Nephron progenitor cell (in vitro differentiated cells): ENCODE measurements at regions not wholly inside any gene's neighbourhood (a gene's known extent, or its start where the extent isn't known, plus 50 kb on each side); places are given as distances from the start of the nearest gene placed in this dataset.
A peak's percentile ranks its signal among the peaks of the same experiment; 100 is the strongest.

Experiments
- DNase-seq: peaks from one replicate; pipeline ENCODE4 v3.0.0; 2021
- H3K27ac Mint-ChIP-seq: 2 replicates; pipeline ENCODE4 v1.8.0; 2021; ENCODE audit warnings: mild to moderate bottlenecking, moderate library complexity, mixed read lengths
- H3K27me3 Mint-ChIP-seq: 2 replicates; pipeline ENCODE4 v1.8.0; 2021; ENCODE audit warnings: mild to moderate bottlenecking, low read depth, mixed read lengths; ENCODE audit not compliant: poor library complexity
- H3K36me3 Mint-ChIP-seq: 2 replicates; pipeline ENCODE4 v1.8.0; 2021; ENCODE audit warnings: low read depth, mixed read lengths
- H3K4me1 Mint-ChIP-seq: 2 replicates; pipeline ENCODE4 v1.8.0; 2021; ENCODE audit warnings: mixed read lengths
- H3K4me3 Mint-ChIP-seq: 2 replicates; pipeline ENCODE4 v1.8.0; 2021; ENCODE audit warnings: mild to moderate bottlenecking, moderate library complexity, mixed read lengths
- H3K9me3 Mint-ChIP-seq: 2 replicates; pipeline ENCODE4 v1.8.0; 2021; ENCODE audit warnings: mild to moderate bottlenecking, moderate library complexity, mixed read lengths
- TF ChIP-seq, protein P1 (sequence below): fragments of 200-600 bp; sonication (generic); IDR thresholded peaks from 2 replicates; pipeline ENCODE4 v1.5.0; 2021; ENCODE audit warnings: antibody characterized with exemption

DNA sequence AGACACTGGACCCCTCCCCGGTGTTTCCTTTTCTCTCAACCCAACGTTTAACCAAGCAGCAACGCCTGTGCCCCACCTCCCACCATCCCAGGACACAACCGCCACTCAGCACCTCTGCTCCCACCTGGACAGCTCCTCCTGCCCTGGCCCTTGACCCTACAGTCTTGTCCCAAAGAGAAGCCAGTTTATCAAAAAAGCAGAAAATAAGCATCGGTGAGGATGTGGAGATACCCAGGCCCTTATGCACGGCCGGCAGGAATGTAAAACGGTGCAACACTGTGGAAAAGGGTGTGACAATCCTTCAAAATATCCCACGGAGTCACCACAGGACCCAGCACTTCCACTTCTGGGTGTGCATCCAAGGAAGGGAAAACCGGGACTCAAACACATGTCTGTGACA, 176.2 kb upstream of the RNF32 start:
- DNase-seq, result no peak
- Mint-ChIP-seq H3K27me3 (peaks cover 9% of the 10 kb centered on the region), H3K36me3 (no peaks in the 10 kb centered on the region), H3K4me3 (no peak overlapping the region), H3K9me3 (no peaks in the 10 kb centered on the region), H3K27ac (no peak overlapping the region), H3K4me1 (peaks cover 38% of the 10 kb centered on the region)
- TF ChIP-seq, protein P1, sequence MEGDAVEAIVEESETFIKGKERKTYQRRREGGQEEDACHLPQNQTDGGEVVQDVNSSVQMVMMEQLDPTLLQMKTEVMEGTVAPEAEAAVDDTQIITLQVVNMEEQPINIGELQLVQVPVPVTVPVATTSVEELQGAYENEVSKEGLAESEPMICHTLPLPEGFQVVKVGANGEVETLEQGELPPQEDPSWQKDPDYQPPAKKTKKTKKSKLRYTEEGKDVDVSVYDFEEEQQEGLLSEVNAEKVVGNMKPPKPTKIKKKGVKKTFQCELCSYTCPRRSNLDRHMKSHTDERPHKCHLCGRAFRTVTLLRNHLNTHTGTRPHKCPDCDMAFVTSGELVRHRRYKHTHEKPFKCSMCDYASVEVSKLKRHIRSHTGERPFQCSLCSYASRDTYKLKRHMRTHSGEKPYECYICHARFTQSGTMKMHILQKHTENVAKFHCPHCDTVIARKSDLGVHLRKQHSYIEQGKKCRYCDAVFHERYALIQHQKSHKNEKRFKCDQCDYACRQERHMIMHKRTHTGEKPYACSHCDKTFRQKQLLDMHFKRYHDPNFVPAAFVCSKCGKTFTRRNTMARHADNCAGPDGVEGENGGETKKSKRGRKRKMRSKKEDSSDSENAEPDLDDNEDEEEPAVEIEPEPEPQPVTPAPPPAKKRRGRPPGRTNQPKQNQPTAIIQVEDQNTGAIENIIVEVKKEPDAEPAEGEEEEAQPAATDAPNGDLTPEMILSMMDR, result no peak

DNA sequence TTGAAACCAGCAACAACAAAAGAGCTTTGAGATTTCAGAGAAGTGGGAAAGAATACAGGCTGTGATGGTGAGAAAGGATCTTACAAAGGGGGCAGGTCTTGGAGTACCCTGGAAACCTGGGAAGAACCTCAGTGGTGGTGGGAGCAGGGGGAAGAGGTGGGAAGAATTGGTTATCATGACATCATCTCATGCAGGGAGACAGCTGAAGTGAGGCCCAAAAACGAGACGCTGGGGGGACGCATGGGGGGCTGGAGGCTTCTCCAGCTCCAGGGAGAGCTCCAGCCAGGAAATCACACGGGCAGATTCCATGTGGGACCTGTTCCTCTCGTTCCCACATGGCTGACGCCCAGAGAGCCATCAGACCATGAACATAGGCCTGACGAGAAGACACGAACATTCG, 177.3 kb upstream of the RNF32 start:
- Mint-ChIP-seq H3K36me3 (no peaks in the 10 kb centered on the region), H3K27me3 (peaks cover 15% of the 10 kb centered on the region), H3K4me3 (no peak overlapping the region), H3K9me3 (no peaks in the 10 kb centered on the region), H3K4me1 (peaks cover 38% of the 10 kb centered on the region), H3K27ac (no peak overlapping the region)
- no peak for DNase-seq
- TF ChIP-seq, protein P1, result no peak

DNA sequence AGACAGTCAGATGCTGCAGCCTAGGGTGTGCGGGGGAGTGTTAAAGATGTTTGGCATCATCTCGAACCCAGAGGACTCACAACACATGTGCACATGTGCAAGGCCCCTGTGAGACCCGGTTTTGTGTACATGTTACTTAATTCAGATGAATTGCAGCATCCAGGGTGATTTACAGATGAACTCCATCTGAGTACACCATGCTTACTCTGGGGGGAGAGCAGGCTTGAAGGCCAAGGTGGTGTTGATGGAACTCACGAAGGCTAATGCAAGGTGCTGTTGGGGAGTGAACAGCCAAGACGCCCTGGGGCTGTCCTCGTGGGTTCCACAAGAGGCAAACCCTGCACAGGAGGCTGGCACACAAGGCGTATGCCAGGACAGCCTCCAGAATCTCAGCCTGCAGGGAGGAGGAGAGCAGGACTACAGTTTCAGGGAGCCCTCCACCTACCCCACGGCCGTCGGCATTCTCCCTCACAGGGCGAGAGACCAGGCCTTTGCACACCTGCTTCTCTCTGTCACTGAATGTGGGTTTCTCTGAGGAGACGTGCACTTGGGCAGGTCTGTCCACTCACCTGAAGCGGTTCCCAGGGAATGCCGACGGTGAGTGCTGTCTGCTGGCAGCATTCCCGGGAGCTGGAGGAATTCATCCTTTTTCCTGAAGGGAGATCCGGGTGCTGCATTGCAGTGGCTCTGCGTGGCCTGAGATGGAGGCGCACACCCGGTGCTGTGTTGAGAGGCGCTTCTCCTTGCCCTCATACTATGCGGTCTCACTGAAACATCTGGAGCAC, 178.5 kb upstream of the RNF32 start:
- no peak overlapping the region for H3K27ac Mint-ChIP-seq

DNA sequence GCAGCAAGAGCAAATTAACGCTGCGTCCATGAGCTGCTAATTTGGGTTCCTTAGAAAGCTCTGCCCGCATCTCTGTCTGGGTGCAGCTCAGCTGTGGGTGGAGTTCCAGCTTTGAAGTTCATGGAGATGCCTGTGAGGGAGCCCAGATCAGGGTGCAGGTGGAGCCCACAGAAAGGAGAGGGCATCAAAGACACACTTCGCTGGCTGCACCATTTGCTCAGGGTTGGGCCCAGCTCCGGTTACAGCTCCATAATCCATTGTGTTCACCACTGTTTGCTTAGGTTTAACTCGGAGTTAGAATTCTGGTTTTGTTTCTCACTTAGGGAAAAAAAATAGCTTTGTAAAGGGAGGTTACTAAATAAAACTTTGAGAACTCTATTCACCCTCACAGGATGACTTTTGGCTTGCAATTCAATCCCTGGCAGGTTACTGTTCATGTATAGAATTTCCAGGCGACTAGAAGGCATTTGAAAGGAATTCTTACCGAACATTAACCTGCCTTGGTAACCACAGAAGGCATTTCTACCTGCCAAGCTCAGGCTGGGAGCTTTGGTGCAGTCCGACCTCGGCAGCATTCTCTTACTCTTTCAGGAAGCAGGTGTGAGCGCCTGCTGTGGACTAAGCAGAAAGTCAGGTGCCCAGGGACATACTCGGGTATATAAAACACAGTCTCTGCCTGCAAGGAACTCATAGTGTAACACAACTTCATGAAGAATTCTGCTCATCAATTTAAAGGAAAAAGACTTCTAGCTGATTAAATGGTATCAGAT, 179.5 kb upstream of the RNF32 start:
- no peaks in the 10 kb centered on the region for H3K36me3 Mint-ChIP-seq
- H3K27me3 Mint-ChIP-seq, result peaks cover 13% of the 10 kb centered on the region
- no peak overlapping the region for H3K27ac Mint-ChIP-seq
- no peaks in the 10 kb centered on the region for H3K9me3 Mint-ChIP-seq
- peak; percentile 18 for DNase-seq
- H3K4me1 Mint-ChIP-seq, result peaks cover 25% of the 10 kb centered on the region
- TF ChIP-seq, protein P1, result no peak
- H3K4me3 Mint-ChIP-seq, result peak overlapping the region; percentile 23

More for the DNA sequence above, 178.5 kb upstream of the RNF32 start:
- H3K36me3 Mint-ChIP-seq, result no peaks in the 10 kb centered on the region
- peaks cover 13% of the 10 kb centered on the region for H3K27me3 Mint-ChIP-seq
- peaks cover 35% of the 10 kb centered on the region for H3K4me1 Mint-ChIP-seq
- H3K4me3 Mint-ChIP-seq, result no peak overlapping the region
- no peaks in the 10 kb centered on the region for H3K9me3 Mint-ChIP-seq
- TF ChIP-seq, protein P1, result no peak
- DNase-seq, result no peak

DNA sequence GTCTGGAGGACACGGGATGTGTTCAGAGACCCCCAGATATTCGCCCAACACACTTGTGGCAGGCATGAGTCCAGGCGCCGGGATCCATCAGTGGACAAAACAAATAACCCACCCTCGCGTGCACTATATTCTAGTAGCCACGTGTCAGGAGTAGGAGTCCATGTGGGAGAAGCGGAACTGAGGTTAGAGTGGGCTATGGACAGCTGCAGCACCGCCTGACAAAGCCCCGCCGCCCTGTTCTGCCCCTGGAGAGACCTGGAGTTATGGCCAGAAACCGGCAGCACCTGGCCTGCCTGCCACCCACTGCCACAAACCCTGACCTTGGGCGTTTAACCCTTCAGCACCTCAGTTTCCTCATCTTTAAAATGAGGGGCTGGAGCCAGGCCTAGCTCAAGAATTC, 181.0 kb upstream of the RNF32 start:
- Mint-ChIP-seq H3K4me1 (peaks cover 20% of the 10 kb centered on the region), H3K4me3 (no peak overlapping the region), H3K36me3 (no peaks in the 10 kb centered on the region), H3K27ac (no peak overlapping the region), H3K9me3 (no peaks in the 10 kb centered on the region), H3K27me3 (peaks cover 13% of the 10 kb centered on the region)
- no peak for DNase-seq
- TF ChIP-seq, protein P1, result no peak
